GM23338 (cell line): ENCODE measurements at regions not wholly inside any gene's neighbourhood (a gene's known extent, or its start where the extent isn't known, plus 50 kb on each side); places are given as distances from the start of the nearest gene placed in this dataset.

Source experiments
- CREB1 ChIP-seq: fragments of 250-450 bp; sonication (Bioruptor Pico); IDR thresholded peaks from 2 replicates; pipeline ENCODE4 v1.5.0; 2020; ENCODE audit warnings: low read depth, mild to moderate bottlenecking, moderate library complexity
- CTCF ChIP-seq, 2 experiments: fragments of 200-600 bp in 1 of 2; sonication (generic) in 1 of 2; conservative IDR thresholded peaks; 2 replicates each; pipeline versions ENCODE4 v1.5.1 to v1.6.1; 2016 to 2017; ENCODE audit warnings: antibody characterized with exemption in 2 of 2, low read depth in 2 of 2, mild to moderate bottlenecking in 2 of 2, moderate library complexity in 1 of 2
- ETS1 ChIP-seq: IDR thresholded peaks from 2 replicates; pipeline ENCODE4 v1.6.1; 2016; ENCODE audit warnings: antibody characterized with exemption
- EZH2 ChIP-seq: fragments of 200-600 bp; sonication (generic); IDR thresholded peaks from one replicate; pipeline ENCODE4 v1.8.0; 2017; ENCODE audit warnings: antibody characterized with exemption, mild to moderate bottlenecking, low read depth; ENCODE audit not compliant: unreplicated experiment
- EZH2phosphoT487 ChIP-seq: fragments of 200-600 bp; sonication (generic); IDR thresholded peaks from one replicate; pipeline ENCODE4 v1.8.1; 2018; ENCODE audit warnings: antibody characterized with exemption; ENCODE audit not compliant: unreplicated experiment
- JUNB ChIP-seq: IDR thresholded peaks from one replicate; pipeline ENCODE4 v1.6.1; 2016; ENCODE audit warnings: antibody characterized with exemption; ENCODE audit not compliant: unreplicated experiment
- NANOG ChIP-seq: IDR thresholded peaks from 2 replicates; pipeline ENCODE4 v1.6.1; 2016; ENCODE audit warnings: antibody characterized with exemption, borderline replicate concordance
- POLR2AphosphoS5 ChIP-seq: IDR thresholded peaks from 2 replicates; pipeline ENCODE4 v1.6.1; 2016; ENCODE audit warnings: antibody characterized with exemption, low read depth
- REST ChIP-seq: IDR thresholded peaks from one replicate; pipeline ENCODE4 v1.6.1; 2018; ENCODE audit warnings: antibody characterized with exemption; ENCODE audit not compliant: unreplicated experiment
- STAT1 ChIP-seq: IDR thresholded peaks from one replicate; pipeline ENCODE4 v1.6.1; 2016; ENCODE audit warnings: antibody characterized with exemption; ENCODE audit not compliant: unreplicated experiment
- ZNF114 ChIP-seq: fragments of 250-450 bp; sonication (Bioruptor Pico); IDR thresholded peaks from 2 replicates; pipeline ENCODE4 v1.5.0; 2020; ENCODE audit warnings: mild to moderate bottlenecking, moderate library complexity
- ZNF331 ChIP-seq: fragments of 250-450 bp; sonication (Bioruptor Pico); IDR thresholded peaks from 2 replicates; pipeline ENCODE4 v1.5.0; 2020; ENCODE audit warnings: low read depth, mild to moderate bottlenecking, moderate library complexity
- ZNF462 ChIP-seq: fragments of 250-450 bp; sonication (Bioruptor Pico); IDR thresholded peaks from 2 replicates; pipeline ENCODE4 v1.5.0; 2020; ENCODE audit warnings: mild to moderate bottlenecking, moderate library complexity

GRCh38 chr9:23153058-23153457, 673.0 kb downstream of the ELAVL2 start:
- no peak for TF ChIP-seq EZH2phosphoT487
- TF ChIP-seq CTCF (conservative IDR thresholded peaks at IDR 0.05; ENCODE audit: low read depth in 2 of 2): peak; percentile 32 to 37; a peak in 3 of 4 replicates
- no peak for TF ChIP-seq POLR2AphosphoS5
- TF ChIP-seq EZH2: no peak
- no peak for TF ChIP-seq JUNB
- TF ChIP-seq REST: no peak
- no peak for TF ChIP-seq ZNF114 (CRISPR knock-in tag)
- no peak for TF ChIP-seq NANOG
- TF ChIP-seq ZNF462 (CRISPR knock-in tag): no peak
- no peak for TF ChIP-seq CREB1
- no peak for TF ChIP-seq STAT1
- TF ChIP-seq ETS1: no peak
- TF ChIP-seq ZNF331 (CRISPR knock-in tag): no peak
